Natural killer cell (primary cell): ENCODE measurements at regions not wholly inside any gene's neighbourhood (a gene's known extent, or its start where the extent isn't known, plus 50 kb on each side); places are given as distances from the start of the nearest gene placed in this dataset.
"Not testable (repeated sequence)": the region's sequence is repeated elsewhere in the genome, so short reads cannot be mapped to it uniquely, and the experiment has no call there.

ENCODE experiments used
- ATAC-seq, 3 donors: fragments of 150-1000 bp in 2 of 3; fragments of 200-7000 bp in 1 of 3; cut with Tn5 transposase; 1 replicate in 1 of 3; 2 replicates in 2 of 3; pipeline ENCODE4 v1.10.0; 2021; ENCODE audit warnings: mild to moderate bottlenecking in 2 of 3, moderate library complexity in 2 of 3
- DNase-seq, 2 donors: peaks; one replicate each; pipeline versions ENCODE4 v3.0.0 to v3.0.0-alpha.2; 2013 to 2021; ENCODE audit warnings: mixed read lengths in 1 of 2
- H3K27ac ChIP-seq: one replicate; pipeline ENCODE4 v1.5.1; 2013; ENCODE audit warnings: mild to moderate bottlenecking, low read length
- H3K27me3 ChIP-seq: one replicate; pipeline ENCODE4 v1.6.1; 2013; ENCODE audit warnings: low read length; ENCODE audit not compliant: control insufficient read depth, insufficient read depth
- H3K36me3 ChIP-seq: one replicate; pipeline ENCODE4 v1.6.1; 2013; ENCODE audit warnings: low read length; ENCODE audit not compliant: control insufficient read depth, insufficient read depth
- H3K4me1 ChIP-seq: one replicate; pipeline ENCODE4 v1.6.1; 2013; ENCODE audit warnings: low read length; ENCODE audit not compliant: control insufficient read depth, insufficient read depth
- H3K4me3 ChIP-seq: one replicate; pipeline ENCODE4 v1.5.1; 2013; ENCODE audit warnings: low read length
- H3K9me3 ChIP-seq: one replicate; pipeline ENCODE4 v1.6.1; 2013; ENCODE audit warnings: low read length; ENCODE audit not compliant: control insufficient read depth, insufficient read depth
- H3K27ac Mint-ChIP-seq, 2 donors: one replicate each; pipeline ENCODE4 v1.8.0; 2022; ENCODE audit warnings: mild to moderate bottlenecking in 2 of 2, mixed read lengths in 2 of 2, moderate library complexity in 1 of 2
- H3K27me3 Mint-ChIP-seq, 2 donors: one replicate each; pipeline ENCODE4 v1.8.0; 2022; ENCODE audit warnings: low read depth in 2 of 2, mixed read lengths in 2 of 2
- H3K36me3 Mint-ChIP-seq: one replicate; pipeline ENCODE4 v1.8.0; 2022; ENCODE audit warnings: mixed read lengths
- H3K4me1 Mint-ChIP-seq, 2 donors: one replicate each; pipeline ENCODE4 v1.8.0; 2022; ENCODE audit warnings: mixed read lengths in 2 of 2
- H3K4me3 Mint-ChIP-seq: one replicate; pipeline ENCODE4 v1.8.0; 2022; ENCODE audit warnings: mild to moderate bottlenecking, moderate library complexity, mixed read lengths
- H3K9me3 Mint-ChIP-seq, 2 donors: one replicate each; pipeline ENCODE4 v1.8.0; 2022; ENCODE audit warnings: mixed read lengths in 2 of 2
- WGBS: methylation state at CpG from one replicate; pipeline ENCODE4 v1.1.7; 2013; ENCODE audit warnings: missing lambda C conversion rate; ENCODE audit not compliant: insufficient coverage; 5-methylcytosine and 5-hydroxymethylcytosine counted together
- intact Hi-C: fragments of 100-400 bp; cut with micrococcal nuclease; formaldehyde crosslinking; loops from one replicate; pipeline ENCODE4 v1.14.2; 2022
- TF ChIP-seq, protein P1 (sequence below): fragments of 200-600 bp; IDR thresholded peaks from one replicate; pipeline ENCODE4 v1.8.0; 2022; ENCODE audit warnings: antibody characterized with exemption

DNA sequence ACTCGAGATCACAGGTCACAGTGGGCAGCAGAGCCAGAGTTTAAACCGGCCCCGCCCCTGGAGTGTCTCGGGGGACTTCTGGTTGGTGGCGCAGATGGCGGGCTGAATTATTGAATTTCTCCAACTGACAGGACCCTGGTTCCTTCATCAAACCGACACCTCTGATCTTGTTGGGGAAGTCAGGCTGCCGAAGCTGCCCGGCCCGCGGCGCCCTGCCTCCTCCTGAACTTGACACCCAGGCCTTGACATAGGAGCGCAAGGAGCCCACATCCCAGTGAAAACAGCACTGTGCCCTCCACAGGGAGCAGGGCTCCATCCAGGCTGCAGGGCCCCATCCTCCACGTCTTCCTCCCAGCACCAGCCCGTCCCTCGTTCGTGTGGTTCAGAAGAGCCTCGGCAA, 105.2 kb downstream of the OLFM1 start:
- WGBS: 71% methylated on average over 18 of the region's 18 CpGs
- TF ChIP-seq, protein P1, sequence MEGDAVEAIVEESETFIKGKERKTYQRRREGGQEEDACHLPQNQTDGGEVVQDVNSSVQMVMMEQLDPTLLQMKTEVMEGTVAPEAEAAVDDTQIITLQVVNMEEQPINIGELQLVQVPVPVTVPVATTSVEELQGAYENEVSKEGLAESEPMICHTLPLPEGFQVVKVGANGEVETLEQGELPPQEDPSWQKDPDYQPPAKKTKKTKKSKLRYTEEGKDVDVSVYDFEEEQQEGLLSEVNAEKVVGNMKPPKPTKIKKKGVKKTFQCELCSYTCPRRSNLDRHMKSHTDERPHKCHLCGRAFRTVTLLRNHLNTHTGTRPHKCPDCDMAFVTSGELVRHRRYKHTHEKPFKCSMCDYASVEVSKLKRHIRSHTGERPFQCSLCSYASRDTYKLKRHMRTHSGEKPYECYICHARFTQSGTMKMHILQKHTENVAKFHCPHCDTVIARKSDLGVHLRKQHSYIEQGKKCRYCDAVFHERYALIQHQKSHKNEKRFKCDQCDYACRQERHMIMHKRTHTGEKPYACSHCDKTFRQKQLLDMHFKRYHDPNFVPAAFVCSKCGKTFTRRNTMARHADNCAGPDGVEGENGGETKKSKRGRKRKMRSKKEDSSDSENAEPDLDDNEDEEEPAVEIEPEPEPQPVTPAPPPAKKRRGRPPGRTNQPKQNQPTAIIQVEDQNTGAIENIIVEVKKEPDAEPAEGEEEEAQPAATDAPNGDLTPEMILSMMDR: no peak

DNA sequence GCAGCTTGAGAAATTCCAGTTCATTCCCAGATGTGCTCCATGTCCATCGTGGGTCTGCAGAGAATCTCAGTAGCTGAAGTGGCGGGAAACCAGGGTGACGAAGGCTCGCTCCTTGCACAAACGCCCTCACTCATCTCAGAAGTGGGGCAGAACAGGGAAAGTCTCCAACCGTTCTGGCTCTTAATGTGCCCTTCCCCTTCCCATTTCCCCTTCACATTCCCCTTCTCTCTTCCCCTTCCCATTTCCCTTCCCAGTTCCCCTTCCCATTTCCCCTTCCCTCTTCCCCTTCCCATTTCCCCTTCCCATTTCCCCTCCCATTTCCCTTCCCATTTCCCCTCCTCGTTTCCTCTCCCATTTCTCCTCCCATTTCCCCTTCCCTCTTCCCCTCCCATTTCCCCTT, 108.5 kb downstream of the OLFM1 start:
- H3K27me3 ChIP-seq, H3K27ac ChIP-seq, DNase-seq, H3K9me3 ChIP-seq, H3K4me1 Mint-ChIP-seq, H3K9me3 Mint-ChIP-seq, H3K36me3 Mint-ChIP-seq, H3K36me3 ChIP-seq, H3K4me3 Mint-ChIP-seq, H3K4me3 ChIP-seq, intact Hi-C loops, H3K4me1 ChIP-seq, H3K27ac Mint-ChIP-seq, ATAC-seq: not testable (repeated sequence)
- 94% methylated on average over 6 of the region's 7 CpGs for WGBS
- peaks cover 10 to 13% of the 10 kb centered on the region in 2 donors for H3K27me3 Mint-ChIP-seq

More for the DNA sequence above, 105.2 kb downstream of the OLFM1 start:
- intact Hi-C loops: no loop called here
- no peaks in the 10 kb centered on the region for H3K36me3 Mint-ChIP-seq
- Histone ChIP-seq H3K4me1 (no peaks in the 10 kb centered on the region), H3K27me3 (no peaks in the 10 kb centered on the region), H3K9me3 (no peaks in the 10 kb centered on the region), H3K4me3 (no peak overlapping the region), H3K36me3 (no peaks in the 10 kb centered on the region), H3K27ac (no peak overlapping the region)
- no peak overlapping the region for H3K27ac Mint-ChIP-seq
- no peaks in the 10 kb centered on the region for H3K4me1 Mint-ChIP-seq
- H3K27me3 Mint-ChIP-seq: peaks cover 0 to 3% of the 10 kb centered on the region in 2 donors
- no peaks in the 10 kb centered on the region for H3K9me3 Mint-ChIP-seq
- no peak overlapping the region for H3K4me3 Mint-ChIP-seq
- DNase-seq (no peak), ATAC-seq (no peak)

DNA sequence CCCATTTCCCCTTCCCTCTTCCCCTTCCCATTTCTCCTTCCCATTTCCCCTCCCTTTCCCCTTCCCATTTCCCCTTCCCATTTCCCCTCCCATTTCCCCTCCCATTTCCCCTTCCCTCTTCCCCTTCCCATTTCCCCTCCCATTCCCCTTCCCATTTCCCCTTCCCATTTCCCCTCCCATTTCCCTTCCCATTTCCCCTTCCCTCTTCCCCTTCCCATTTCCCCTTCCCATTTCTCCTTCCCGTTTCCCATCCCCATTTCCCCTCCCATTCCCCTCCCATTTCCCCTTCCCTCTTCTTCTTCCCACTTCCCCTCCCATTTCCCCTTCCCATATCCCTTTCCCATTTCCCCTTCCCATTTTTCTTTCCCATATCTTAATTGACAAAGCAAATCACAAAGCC, 109.0 kb downstream of the OLFM1 start:
- TF ChIP-seq, protein P1: no peak
- no peak overlapping the region for H3K4me3 ChIP-seq
- no peaks in the 10 kb centered on the region for H3K4me1 ChIP-seq
- no peaks in the 10 kb centered on the region for H3K36me3 ChIP-seq
- H3K36me3 Mint-ChIP-seq: no peaks in the 10 kb centered on the region
- ATAC-seq (no peak), DNase-seq (no peak)
- H3K27ac ChIP-seq: no peak overlapping the region
- no peaks in the 10 kb centered on the region for H3K4me1 Mint-ChIP-seq
- no peaks in the 10 kb centered on the region for H3K9me3 Mint-ChIP-seq
- H3K4me3 Mint-ChIP-seq: no peak overlapping the region
- no peaks in the 10 kb centered on the region for H3K9me3 ChIP-seq
- peaks cover 10 to 13% of the 10 kb centered on the region in 2 donors for H3K27me3 Mint-ChIP-seq
- intact Hi-C loops: no loop called here
- 53% methylated on average over 1 of the region's 1 CpG for WGBS
- no peaks in the 10 kb centered on the region for H3K27me3 ChIP-seq
- peak overlapping the region in 1 of 2 donors; percentile 40 for H3K27ac Mint-ChIP-seq

DNA sequence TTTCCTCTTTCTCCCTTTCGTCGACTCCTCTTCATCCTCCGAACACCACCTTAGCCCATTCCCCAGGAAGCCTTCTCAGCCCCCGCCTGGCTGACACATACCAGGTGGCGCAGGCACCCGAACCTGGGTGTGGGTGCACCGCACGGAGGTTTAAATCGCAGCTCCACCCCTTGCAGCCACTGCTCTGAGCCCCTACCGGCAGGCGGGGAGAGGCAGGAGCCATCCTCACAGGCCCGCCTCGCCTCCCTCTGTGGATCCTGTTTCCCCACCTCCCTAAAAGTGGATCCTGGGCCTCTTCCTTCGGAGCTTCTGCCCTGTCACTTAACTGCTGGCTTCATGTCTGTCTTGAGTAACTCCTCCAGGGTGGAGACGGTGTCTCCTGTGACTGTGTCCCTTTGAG, 110.7 kb downstream of the OLFM1 start:
- Mint-ChIP-seq H3K27ac (no peak overlapping the region), H3K9me3 (no peaks in the 10 kb centered on the region), H3K36me3 (no peaks in the 10 kb centered on the region), H3K4me3 (no peak overlapping the region), H3K27me3 (peaks cover 10 to 13% of the 10 kb centered on the region in 2 donors), H3K4me1 (no peaks in the 10 kb centered on the region)
- no peak overlapping the region for H3K27ac ChIP-seq
- 53% methylated on average over 15 of the region's 15 CpGs for WGBS
- H3K27me3 ChIP-seq: no peaks in the 10 kb centered on the region
- H3K4me1 ChIP-seq: no peaks in the 10 kb centered on the region
- no peak overlapping the region for H3K4me3 ChIP-seq
- intact Hi-C loops: no loop called here
- peak in 1 of 3 donors; percentile 33 for ATAC-seq
- TF ChIP-seq, protein P1: no peak
- H3K9me3 ChIP-seq: no peaks in the 10 kb centered on the region
- DNase-seq: no peak
- H3K36me3 ChIP-seq: no peaks in the 10 kb centered on the region
